Mesothelial cell of epicardium (in vitro differentiated cells): ENCODE measurements at regions not wholly inside any gene's neighbourhood (a gene's known extent, or its start where the extent isn't known, plus 50 kb on each side); places are given as distances from the start of the nearest gene placed in this dataset.
"Not testable (repeated sequence)": the region's sequence is repeated elsewhere in the genome, so short reads cannot be mapped to it uniquely, and the experiment has no call there.

Source experiments
- DNase-seq, 2 experiments: peaks; one replicate each; pipeline ENCODE4 v3.0.0; 2021; ENCODE audit warnings: low spot score in 2 of 2; ENCODE audit not compliant: unreplicated experiment in 2 of 2
- H3K27ac Mint-ChIP-seq: 2 replicates; pipeline ENCODE4 v1.8.0; 2021; ENCODE audit warnings: mixed read lengths
- H3K27me3 Mint-ChIP-seq: 2 replicates; pipeline ENCODE4 v1.8.0; 2021; ENCODE audit warnings: low read depth, mixed read lengths
- H3K36me3 Mint-ChIP-seq: 2 replicates; pipeline ENCODE4 v1.8.0; 2021; ENCODE audit warnings: mixed read lengths
- H3K4me1 Mint-ChIP-seq: 2 replicates; pipeline ENCODE4 v1.8.0; 2021; ENCODE audit warnings: mixed read lengths
- H3K4me3 Mint-ChIP-seq: 2 replicates; pipeline ENCODE4 v1.8.0; 2021; ENCODE audit warnings: mild to moderate bottlenecking, moderate library complexity, mixed read lengths
- H3K9me3 Mint-ChIP-seq: 2 replicates; pipeline ENCODE4 v1.8.0; 2021; ENCODE audit warnings: mixed read lengths
- TF ChIP-seq, protein P1 (sequence below): fragments of 200-600 bp; sonication (generic); IDR thresholded peaks from one replicate; pipeline ENCODE4 v1.5.0; 2021; ENCODE audit warnings: antibody characterized with exemption; ENCODE audit not compliant: unreplicated experiment

GRCh38 chr13:50285283-50285682 lies 270.0 kb downstream of the KCNRG start:
- Mint-ChIP-seq H3K4me1 (no peaks in the 10 kb centered on the region), H3K27ac (no peak overlapping the region)

DNA sequence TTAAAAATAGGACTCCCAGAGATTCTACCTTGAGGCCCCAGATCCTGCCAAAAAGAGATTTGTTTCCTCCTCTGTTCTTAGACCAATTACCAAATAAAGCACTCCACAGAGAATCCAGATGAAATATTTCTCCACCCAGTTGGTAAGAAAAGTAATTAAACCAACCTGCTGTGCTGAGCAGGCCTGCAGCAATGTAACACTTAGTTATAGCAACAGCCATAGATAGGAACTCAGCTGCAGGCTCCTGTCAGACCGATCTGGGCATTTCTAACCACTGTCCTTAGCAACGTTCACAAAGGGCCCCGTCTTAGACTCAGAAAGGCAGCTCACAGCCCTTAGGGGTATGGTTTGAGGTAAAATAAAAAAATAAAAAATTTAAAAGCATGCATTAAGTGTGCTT lies 271.1 kb downstream of the KCNRG start:
- Mint-ChIP-seq H3K27ac (no peak overlapping the region), H3K4me3 (no peak overlapping the region), H3K36me3 (peaks cover 7% of the 10 kb centered on the region), H3K4me1 (no peaks in the 10 kb centered on the region), H3K9me3 (peaks cover 24% of the 10 kb centered on the region), H3K27me3 (no peaks in the 10 kb centered on the region)
- DNase-seq: no peak
- TF ChIP-seq, protein P1, sequence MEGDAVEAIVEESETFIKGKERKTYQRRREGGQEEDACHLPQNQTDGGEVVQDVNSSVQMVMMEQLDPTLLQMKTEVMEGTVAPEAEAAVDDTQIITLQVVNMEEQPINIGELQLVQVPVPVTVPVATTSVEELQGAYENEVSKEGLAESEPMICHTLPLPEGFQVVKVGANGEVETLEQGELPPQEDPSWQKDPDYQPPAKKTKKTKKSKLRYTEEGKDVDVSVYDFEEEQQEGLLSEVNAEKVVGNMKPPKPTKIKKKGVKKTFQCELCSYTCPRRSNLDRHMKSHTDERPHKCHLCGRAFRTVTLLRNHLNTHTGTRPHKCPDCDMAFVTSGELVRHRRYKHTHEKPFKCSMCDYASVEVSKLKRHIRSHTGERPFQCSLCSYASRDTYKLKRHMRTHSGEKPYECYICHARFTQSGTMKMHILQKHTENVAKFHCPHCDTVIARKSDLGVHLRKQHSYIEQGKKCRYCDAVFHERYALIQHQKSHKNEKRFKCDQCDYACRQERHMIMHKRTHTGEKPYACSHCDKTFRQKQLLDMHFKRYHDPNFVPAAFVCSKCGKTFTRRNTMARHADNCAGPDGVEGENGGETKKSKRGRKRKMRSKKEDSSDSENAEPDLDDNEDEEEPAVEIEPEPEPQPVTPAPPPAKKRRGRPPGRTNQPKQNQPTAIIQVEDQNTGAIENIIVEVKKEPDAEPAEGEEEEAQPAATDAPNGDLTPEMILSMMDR: no peak

More at GRCh38 chr13:50285283-50285682, 270.0 kb downstream of the KCNRG start:
- Mint-ChIP-seq H3K27me3 (no peaks in the 10 kb centered on the region), H3K4me3 (no peak overlapping the region), H3K36me3 (peaks cover 7% of the 10 kb centered on the region), H3K9me3 (peaks cover 32% of the 10 kb centered on the region)
- TF ChIP-seq, protein P1: no peak
- no peak for DNase-seq

GRCh38 chr13:50290186-50290585 lies 274.9 kb downstream of the KCNRG start:
- peaks cover 1% of the 10 kb centered on the region for H3K36me3 Mint-ChIP-seq
- no peak overlapping the region for H3K27ac Mint-ChIP-seq
- no peaks in the 10 kb centered on the region for H3K4me1 Mint-ChIP-seq

DNA sequence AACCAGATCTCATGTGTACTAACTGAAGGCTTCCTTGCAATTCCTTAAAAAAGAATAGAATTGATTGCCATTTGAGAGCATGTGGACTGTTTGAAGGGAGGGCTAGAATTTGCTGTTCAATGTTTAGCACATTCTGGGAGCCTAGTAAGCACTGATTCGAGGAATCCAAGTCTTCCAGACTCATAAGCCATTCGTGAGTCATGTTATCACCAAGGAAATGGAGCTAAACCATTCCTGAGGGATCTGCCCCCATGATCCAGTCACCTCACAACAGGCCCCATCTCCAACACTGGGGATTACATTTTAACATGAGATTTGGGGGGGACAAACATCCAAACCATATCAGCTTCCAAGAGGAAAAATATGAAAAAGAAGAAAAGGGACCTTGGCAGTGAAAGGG lies 276.4 kb downstream of the KCNRG start:
- Mint-ChIP-seq H3K36me3 (peaks cover 2% of the 10 kb centered on the region), H3K4me3 (no peak overlapping the region), H3K27me3 (no peaks in the 10 kb centered on the region), H3K27ac (no peak overlapping the region), H3K9me3 (peaks cover 15% of the 10 kb centered on the region), H3K4me1 (no peaks in the 10 kb centered on the region)
- TF ChIP-seq, protein P1: no peak
- no peak for DNase-seq

More at GRCh38 chr13:50290186-50290585, 274.9 kb downstream of the KCNRG start:
- H3K4me3 Mint-ChIP-seq: no peak overlapping the region
- peaks cover 15% of the 10 kb centered on the region for H3K9me3 Mint-ChIP-seq
- TF ChIP-seq, protein P1: no peak
- no peaks in the 10 kb centered on the region for H3K27me3 Mint-ChIP-seq
- DNase-seq: no peak

DNA sequence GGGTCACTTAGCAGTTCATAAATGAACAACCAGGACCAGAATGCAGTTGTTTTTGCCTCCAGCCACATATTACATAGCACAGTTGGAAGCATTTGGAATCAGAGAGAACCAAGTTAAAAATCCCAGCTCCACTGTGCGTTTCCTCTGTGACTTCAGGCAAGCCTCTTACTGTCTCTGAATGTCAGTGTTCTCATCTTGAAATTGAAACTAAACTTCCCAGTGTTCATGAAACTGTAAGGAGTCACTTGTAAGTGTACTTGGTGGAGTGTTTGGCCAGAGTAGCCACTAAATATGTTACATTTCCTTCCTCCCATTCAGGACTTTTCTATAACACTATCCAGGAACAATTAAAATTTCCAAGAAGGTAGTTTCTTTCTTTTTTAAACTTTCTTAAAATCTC lies 276.8 kb downstream of the KCNRG start:
- Mint-ChIP-seq H3K9me3 (peaks cover 15% of the 10 kb centered on the region), H3K27me3 (no peaks in the 10 kb centered on the region), H3K36me3 (peaks cover 2% of the 10 kb centered on the region), H3K4me3 (no peak overlapping the region), H3K4me1 (no peaks in the 10 kb centered on the region), H3K27ac (no peak overlapping the region)
- no peak for DNase-seq
- TF ChIP-seq, protein P1: no peak

DNA sequence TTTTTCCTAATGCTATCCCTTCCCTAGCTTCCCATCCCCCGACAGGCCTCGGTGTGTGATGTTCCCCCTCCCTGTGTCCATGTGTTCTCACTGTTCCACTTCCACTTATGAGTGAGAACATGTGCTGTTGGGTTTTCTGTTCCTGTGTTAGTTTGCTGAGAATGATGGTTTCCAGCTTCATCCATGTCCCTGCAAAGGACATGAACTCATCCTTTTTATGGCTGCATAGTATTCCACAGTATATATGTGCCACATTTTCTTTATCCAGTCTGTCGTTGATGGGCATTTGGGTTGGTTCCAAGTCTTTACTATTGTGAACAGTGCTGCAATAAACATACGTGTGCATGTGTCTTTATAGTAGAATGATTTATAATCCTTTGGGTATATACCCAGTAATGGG lies 279.2 kb downstream of the KCNRG start:
- H3K36me3 Mint-ChIP-seq, DNase-seq, H3K27ac Mint-ChIP-seq, H3K4me1 Mint-ChIP-seq, H3K27me3 Mint-ChIP-seq, H3K4me3 Mint-ChIP-seq: not testable (repeated sequence)
- H3K9me3 Mint-ChIP-seq: peaks cover 21% of the 10 kb centered on the region
